HepG2 (cell line): ENCODE measurements at regions not wholly inside any gene's neighbourhood (a gene's known extent, or its start where the extent isn't known, plus 50 kb on each side); places are given as distances from the start of the nearest gene placed in this dataset.

Experiments
- ATAC-seq: fragments of 200-7000 bp; cut with Tn5 transposase; 3 replicates; pipeline ENCODE4 v1.9.1; 2020; ENCODE audit warnings: mild to moderate bottlenecking, moderate library complexity
- BruUV-seq: library from RNA; stranded (reverse); fragments of 400-500 nt; replicated peaks from 2 replicates; lab custom pipeline; 2021; lab: Mats Ljungman, UMichigan
- CTCF ChIA-PET: fragments of 300-600 bp; formaldehyde crosslinking; extraction: SDS; loops from one replicate; lab custom pipeline; 2021; ENCODE audit warnings: low total read pairs, inconsistent platforms, low intra/inter-chr PET ratio; lab: Yijun Ruan, JAX
- POLR2A ChIA-PET: fragments of 350-600 bp; sonication (Branson Sonifier 250); formaldehyde crosslinking; loops from one replicate; lab custom pipeline; 2020; ENCODE audit warnings: antibody characterized with exemption, inconsistent platforms; lab: Yijun Ruan, JAX
- DNase-seq: peaks from one replicate; pipeline ENCODE4 v3.0.0-alpha.2; 2015; ENCODE audit warnings: low spot score
- FAIRE-seq: peaks from 3 replicates; lab custom pipeline; 2011; peaks lifted over from hg19 to GRCh38; lab: Jason Lieb, UNC
- H2AFZ ChIP-seq: one replicate; pipeline ENCODE4 v1.6.1; 2011; ENCODE audit warnings: low read length, inconsistent platforms
- H3K27ac ChIP-seq: fragments of 300-600 bp; 3 replicates; pipeline ENCODE4 v1.8.0; 2011; ENCODE audit warnings: mixed run types, mild to moderate bottlenecking, mixed read lengths, low read length, inconsistent platforms; ENCODE audit not compliant: insufficient read depth; ENCODE audit errors: extremely low read length
- H3K27me3 ChIP-seq, 2 experiments: fragments of 200-600 bp in 1 of 2; 2 replicates in 1 of 2; 3 replicates in 1 of 2; pipeline versions ENCODE4 v1.6.0 to v1.8.0; 2011; ENCODE audit warnings: low read length in 2 of 2, mild to moderate bottlenecking in 2 of 2, moderate library complexity in 2 of 2, inconsistent platforms in 1 of 2; ENCODE audit not compliant: insufficient read depth in 2 of 2, control insufficient read depth in 1 of 2
- H3K36me3 ChIP-seq, 2 experiments: fragments of 200-600 bp in 1 of 2; replicated peaks in 1 of 2; 2 replicates in 1 of 2; 3 replicates in 1 of 2; pipeline versions ENCODE4 v1.5.1 to v1.8.0; 2011; ENCODE audit warnings: low read length in 2 of 2, inconsistent platforms in 1 of 2; ENCODE audit not compliant: insufficient read depth in 2 of 2, control insufficient read depth in 1 of 2
- H3K4me1 ChIP-seq: 2 replicates; pipeline ENCODE4 v1.5.1; 2012; ENCODE audit warnings: low read length, inconsistent platforms; ENCODE audit not compliant: insufficient read depth
- H3K4me2 ChIP-seq: 2 replicates; pipeline ENCODE4 v1.6.0; 2011; ENCODE audit warnings: low read depth, low read length, inconsistent platforms
- H3K4me3 ChIP-seq, 3 experiments: fragments of 200-600 bp in 1 of 3; sonication (generic), shearing (Covaris generic) in 1 of 3; replicated peaks in 1 of 3; 2 replicates each; pipeline ENCODE4 v1.5.1; 2011 to 2016; ENCODE audit warnings: low read length in 3 of 3, inconsistent platforms in 2 of 3, low read depth in 2 of 3, mild to moderate bottlenecking in 2 of 3, control low read depth in 1 of 3, mixed read lengths in 1 of 3; ENCODE audit not compliant: insufficient read depth in 1 of 3
- H3K79me2 ChIP-seq: one replicate; pipeline ENCODE4 v1.6.1; 2011; ENCODE audit warnings: low read length, inconsistent platforms; ENCODE audit not compliant: insufficient read depth
- H3K9ac ChIP-seq: 2 replicates; pipeline ENCODE4 v1.6.0; 2011; ENCODE audit warnings: mild to moderate bottlenecking, low read depth, low read length, inconsistent platforms; ENCODE audit not compliant: insufficient read depth
- H3K9me3 ChIP-seq: 2 replicates; pipeline ENCODE4 v1.5.1; 2012; ENCODE audit warnings: mild to moderate bottlenecking, low read length
- H4K20me1 ChIP-seq: 2 replicates; pipeline ENCODE4 v1.6.0; 2011; ENCODE audit warnings: inconsistent platforms, mild to moderate bottlenecking, low read length, moderate library complexity; ENCODE audit not compliant: insufficient read depth
- AFF4 ChIP-seq: sonication (generic); formaldehyde crosslinking; IDR thresholded peaks from 2 replicates; pipeline ENCODE4 v1.4.0; 2020; ENCODE audit warnings: missing genetic modification reagents
- CHD2 ChIP-seq: IDR thresholded peaks from 2 replicates; pipeline ENCODE4 v1.6.1; 2011; ENCODE audit warnings: low read depth, low read length, improper control_type of control experiment
- FOSL1 ChIP-seq: sonication (generic); formaldehyde crosslinking; IDR thresholded peaks from 2 replicates; pipeline ENCODE4 v1.9.0; 2021; ENCODE audit warnings: missing genetic modification reagents, borderline replicate concordance
- FOXK2 ChIP-seq: fragments of 450-650 bp; IDR thresholded peaks from 2 replicates; pipeline ENCODE4 v1.6.1; 2016
- KLF11 ChIP-seq: IDR thresholded peaks from 2 replicates; pipeline ENCODE4 v1.6.1; 2016; ENCODE audit warnings: missing compliant biosample characterization
- KMT2B ChIP-seq: IDR thresholded peaks from 2 replicates; pipeline ENCODE4 v1.6.1; 2016; ENCODE audit warnings: missing genetic modification reagents, missing compliant biosample characterization
- USF2 ChIP-seq, 2 experiments: sonication (generic) in 1 of 2; formaldehyde crosslinking in 1 of 2; IDR thresholded peaks; 2 replicates each; pipeline versions ENCODE4 v1.5.1 to v1.6.1; 2011 to 2020; ENCODE audit warnings: borderline replicate concordance in 1 of 2, low read depth in 1 of 2, low read length in 1 of 2, mild to moderate bottlenecking in 1 of 2, missing genetic modification reagents in 1 of 2, moderate library complexity in 1 of 2
- ZNF737 ChIP-seq: sonication (generic); formaldehyde crosslinking; IDR thresholded peaks from 2 replicates; pipeline ENCODE4 v1.5.0; 2020; ENCODE audit warnings: missing genetic modification reagents, mild to moderate bottlenecking, borderline replicate concordance
- WGBS: methylation state at CpG from one replicate; pipeline ENCODE4 v1.1.6; 2017; ENCODE audit warnings: low lambda C conversion rate; 5-methylcytosine and 5-hydroxymethylcytosine counted together
- in situ Hi-C: cut with HindIII; loops from 2 replicates; pipeline ENCODE4 v1.10.0; 2017; ENCODE audit warnings: low pct_unique_long_range_greater_than_20kb; ENCODE audit not compliant: extremely low pct_ligation_motif_present
- intact Hi-C: fragments of 100-400 bp; cut with micrococcal nuclease; formaldehyde crosslinking; loops from one replicate; pipeline ENCODE4 v1.10.0; 2022; ENCODE audit not compliant: unreplicated experiment
- TF ChIP-seq, protein P1 (sequence below): sonication (generic); formaldehyde crosslinking; IDR thresholded peaks from 2 replicates; pipeline ENCODE4 v1.4.0; 2020; ENCODE audit warnings: mild to moderate bottlenecking, missing genetic modification reagents
- TF ChIP-seq, protein P2 (sequence below): IDR thresholded peaks from 2 replicates; pipeline ENCODE4 v1.6.1; 2016; ENCODE audit warnings: missing compliant biosample characterization, missing genetic modification reagents, borderline replicate concordance

DNA sequence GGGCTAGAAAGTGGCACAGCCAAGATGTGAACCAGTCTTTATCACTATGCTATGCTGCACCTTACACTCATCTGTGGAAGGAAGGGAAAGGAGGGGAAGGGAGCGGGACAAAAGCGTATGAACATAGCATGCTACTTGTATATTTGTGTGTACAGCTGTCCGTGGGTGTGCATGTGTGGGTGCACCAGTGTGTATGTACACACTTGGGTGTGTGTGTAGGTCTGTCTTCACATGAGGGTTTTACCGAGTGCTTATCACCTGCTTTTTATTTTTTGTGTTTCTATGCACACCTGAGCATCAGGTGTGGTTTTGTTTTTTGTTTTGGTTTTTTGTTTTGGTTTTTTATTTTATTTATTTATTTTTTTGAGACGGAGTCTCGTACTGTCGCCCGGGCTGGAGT, 255.7 kb downstream of the RRAGC start:
- WGBS, result 53% methylated on average over 8 of the region's 8 CpGs
- BruUV-seq, result no TSS peak
- no peak for ATAC-seq
- Histone ChIP-seq H3K36me3 (no peaks in the 10 kb centered on the region), H4K20me1 (no peaks in the 10 kb centered on the region), H3K4me2 (no peak overlapping the region), H3K4me1 (no peaks in the 10 kb centered on the region), H3K4me3 (no peak overlapping the region), H3K9me3 (no peaks in the 10 kb centered on the region), H2AFZ (no peak overlapping the region), H3K27ac (no peak overlapping the region), H3K27me3 (no peaks in the 10 kb centered on the region), H3K79me2 (no peaks in the 10 kb centered on the region), H3K9ac (no peak overlapping the region)
- no peak for FAIRE-seq
- in situ Hi-C loops, result no loop called here
- DNase-seq, result no peak
- CTCF ChIA-PET, result no interaction called here
- no peak for TF ChIP-seq ZNF737 (CRISPR knock-in tag)
- no peak for TF ChIP-seq FOSL1 (CRISPR knock-in tag)
- TF ChIP-seq FOXK2, result no peak
- no peak for TF ChIP-seq CHD2
- TF ChIP-seq, protein P1, sequence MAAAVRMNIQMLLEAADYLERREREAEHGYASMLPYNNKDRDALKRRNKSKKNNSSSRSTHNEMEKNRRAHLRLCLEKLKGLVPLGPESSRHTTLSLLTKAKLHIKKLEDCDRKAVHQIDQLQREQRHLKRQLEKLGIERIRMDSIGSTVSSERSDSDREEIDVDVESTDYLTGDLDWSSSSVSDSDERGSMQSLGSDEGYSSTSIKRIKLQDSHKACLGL (CRISPR knock-in tag), result no peak
- TF ChIP-seq AFF4 (CRISPR knock-in tag), result no peak
- TF ChIP-seq USF2 (IDR thresholded peaks at IDR 0.05; ENCODE audit: low read depth, low read length), result no peak
- no peak for TF ChIP-seq USF2 (CRISPR knock-in tag; IDR thresholded peaks at IDR 0.05; ENCODE audit: borderline replicate concordance)
- TF ChIP-seq, protein P2, sequence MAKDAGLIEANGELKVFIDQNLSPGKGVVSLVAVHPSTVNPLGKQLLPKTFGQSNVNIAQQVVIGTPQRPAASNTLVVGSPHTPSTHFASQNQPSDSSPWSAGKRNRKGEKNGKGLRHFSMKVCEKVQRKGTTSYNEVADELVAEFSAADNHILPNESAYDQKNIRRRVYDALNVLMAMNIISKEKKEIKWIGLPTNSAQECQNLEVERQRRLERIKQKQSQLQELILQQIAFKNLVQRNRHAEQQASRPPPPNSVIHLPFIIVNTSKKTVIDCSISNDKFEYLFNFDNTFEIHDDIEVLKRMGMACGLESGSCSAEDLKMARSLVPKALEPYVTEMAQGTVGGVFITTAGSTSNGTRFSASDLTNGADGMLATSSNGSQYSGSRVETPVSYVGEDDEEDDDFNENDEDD (CRISPR knock-in tag), result no peak
- TF ChIP-seq KLF11 (CRISPR knock-in tag), result no peak
- no peak for TF ChIP-seq KMT2B (CRISPR knock-in tag)
- POLR2A ChIA-PET, result no interaction called here
- intact Hi-C loops, result no loop called here
